Adrenal gland (tissue), 9 donors: ENCODE measurements at regions not wholly inside any gene's neighbourhood (a gene's known extent, or its start where the extent isn't known, plus 50 kb on each side); places are given as distances from the start of the nearest gene placed in this dataset.

Source experiments
- DNase-seq, 7 donors: peaks; one replicate each; pipeline ENCODE4 v3.0.0-alpha.2; 2019 to 2020
- H3K27ac ChIP-seq, 5 donors: fragments of 200-600 bp; sonication (generic) in 4 of 5; 1 replicate in 3 of 5; 2 replicates in 2 of 5; pipeline versions ENCODE4 v1.5.1 to v1.8.0; 2016 to 2020; ENCODE audit warnings: mild to moderate bottlenecking in 1 of 5
- H3K27me3 ChIP-seq: fragments of 200-600 bp; 2 replicates; pipeline ENCODE4 v1.8.0; 2021
- H3K36me3 ChIP-seq, 2 donors: fragments of 200-600 bp; replicated peaks in 1 of 2; 1 replicate in 1 of 2; 2 replicates in 1 of 2; pipeline versions ENCODE4 v1.5.1 to v1.8.0; 2018 to 2022
- H3K4me1 ChIP-seq, 2 donors: fragments of 200-600 bp; replicated peaks in 1 of 2; 1 replicate in 1 of 2; 2 replicates in 1 of 2; pipeline versions ENCODE4 v1.5.1 to v1.8.0; 2018 to 2021
- H3K4me3 ChIP-seq, 4 donors: fragments of 200-600 bp; sonication (generic) in 3 of 4; one replicate each; pipeline ENCODE4 v1.5.1; 2016 to 2018
- H3K9me3 ChIP-seq, 3 donors: fragments of 200-600 bp; sonication (generic) in 1 of 3; replicated peaks in 1 of 3; 1 replicate in 2 of 3; 2 replicates in 1 of 3; pipeline versions ENCODE4 v1.5.1 to v1.8.0; 2016 to 2021
- CTCF ChIP-seq, 6 experiments: fragments of 450-650 bp in 4 of 6; fragments of 200-600 bp in 2 of 6; sonication (generic) in 1 of 6; IDR thresholded peaks; 1 replicate in 5 of 6; 2 replicates in 1 of 6; pipeline versions ENCODE4 v1.5.1 to v1.8.0; 2016 to 2021; ENCODE audit warnings: antibody characterized with exemption in 6 of 6, mild to moderate bottlenecking in 2 of 6, moderate library complexity in 1 of 6
- POLR2A ChIP-seq, 2 donors: fragments of 450-650 bp; IDR thresholded peaks; one replicate each; pipeline ENCODE4 v1.6.1; 2017; ENCODE audit warnings: antibody characterized with exemption in 2 of 2, mild to moderate bottlenecking in 2 of 2, moderate library complexity in 1 of 2
- whole genome bisulfite sequencing, 4 donors: extraction: QIAGEN DNeasy Blood & Tissue Kit in 2 of 4; methylation state at CpG; one replicate each; pipeline versions ENCODE4 v1.1.5 to v1.1.7; 2013 to 2017; 5-methylcytosine and 5-hydroxymethylcytosine counted together
- intact Hi-C, 2 donors: fragments of 100-400 bp; cut with DNase I; formaldehyde crosslinking; loops; one replicate each; pipeline versions ENCODE4 v1.14.1 to v1.15.0; 2022 to 2023
- donor health status: healthy with polysubstance abuse.
- donor health status: Bipolar disorder and iron deficiency.
- donor health status: DM: yes; HTN: yes; CAD: no.
- donor health status: DM: no; HTN: no; CAD: no.
- donor health status: DM: no; HTN: no; CAD: no.

- TF ChIP-seq POLR2A (IDR thresholded peaks at IDR 0.05) (no peak), CTCF (IDR thresholded peaks at IDR 0.05) (no peak)
- no peaks in the 10 kb centered on the region for H3K27me3 ChIP-seq
- no peak for DNase-seq
- H3K4me3 ChIP-seq: no peak overlapping the region
- no peak overlapping the region for H3K27ac ChIP-seq
- no peaks in the 10 kb centered on the region for H3K36me3 ChIP-seq
- no peaks in the 10 kb centered on the region for H3K4me1 ChIP-seq
- H3K9me3 ChIP-seq: no peaks in the 10 kb centered on the region
- WGBS, 4 donors: 55 to 76% (median 65%) methylated on average over 3 of the region's 3 CpGs
- intact Hi-C loops: no loop called here
Observed at GRCh38 chr3:99111235-99111634, 209.7 kb upstream of the DCBLD2 start.

- no peaks in the 10 kb centered on the region for H3K9me3 ChIP-seq
- H3K4me1 ChIP-seq: no peaks in the 10 kb centered on the region
- no peak overlapping the region for H3K4me3 ChIP-seq
- TF ChIP-seq POLR2A (IDR thresholded peaks at IDR 0.05) (no peak), CTCF (IDR thresholded peaks at IDR 0.05) (no peak)
- no peaks in the 10 kb centered on the region for H3K27me3 ChIP-seq
- WGBS, 4 donors: 71 to 80% (median 77%) methylated on average over 4 of the region's 4 CpGs
- H3K36me3 ChIP-seq: no peaks in the 10 kb centered on the region
- no peak overlapping the region for H3K27ac ChIP-seq
- intact Hi-C loops: no loop called here
- no peak for DNase-seq
Observed at GRCh38 chr3:99110401-99110800, 208.9 kb upstream of the DCBLD2 start.

- peak in 3 of 7 donors; percentile 8 to 29 (median 15) for DNase-seq
- WGBS, 4 donors: 5 to 17% (median 14%) methylated on average over 2 of the region's 2 CpGs
- H3K27ac ChIP-seq: no peak overlapping the region
Observed at GRCh38 chr3:99108508-99108907, 207.0 kb upstream of the DCBLD2 start.

GRCh38 chr3:99094606-99095005 is 193.1 kb upstream of the DCBLD2 start:
- intact Hi-C loops: no loop called here

More at GRCh38 chr3:99108508-99108907, 207.0 kb upstream of the DCBLD2 start:
- intact Hi-C loops: no loop called here
- no peaks in the 10 kb centered on the region for H3K4me1 ChIP-seq
- no peaks in the 10 kb centered on the region for H3K9me3 ChIP-seq
- no peak overlapping the region for H3K4me3 ChIP-seq
- TF ChIP-seq POLR2A (IDR thresholded peaks at IDR 0.05) (no peak), CTCF (IDR thresholded peaks at IDR 0.05) (no peak)
- no peaks in the 10 kb centered on the region for H3K27me3 ChIP-seq
- H3K36me3 ChIP-seq: no peaks in the 10 kb centered on the region

More at GRCh38 chr3:99094606-99095005, 193.1 kb upstream of the DCBLD2 start:
- DNase-seq: no peak
- TF ChIP-seq CTCF (IDR thresholded peaks at IDR 0.05): no peak
- Histone ChIP-seq H3K27me3 (no peaks in the 10 kb centered on the region), H3K9me3 (no peaks in the 10 kb centered on the region), H3K36me3 (no peaks in the 10 kb centered on the region), H3K4me1 (no peaks in the 10 kb centered on the region), H3K4me3 (no peak overlapping the region), H3K27ac (no peak overlapping the region)
- 62 to 83% (median 78%) methylated on average over 2 of the region's 2 CpGs for WGBS, 4 donors
